HG02610 (cell line): ENCODE measurements at regions not wholly inside any gene's neighbourhood (a gene's known extent, or its start where the extent isn't known, plus 50 kb on each side); places are given as distances from the start of the nearest gene placed in this dataset.

ENCODE experiments used
- ATAC-seq: cut with Tn5 transposase; IDR thresholded peaks from one replicate; pipeline ENCODE4 v1.9.1; 2021; ENCODE audit warnings: mild to moderate bottlenecking, moderate library complexity; ENCODE audit not compliant: unreplicated experiment

DNA sequence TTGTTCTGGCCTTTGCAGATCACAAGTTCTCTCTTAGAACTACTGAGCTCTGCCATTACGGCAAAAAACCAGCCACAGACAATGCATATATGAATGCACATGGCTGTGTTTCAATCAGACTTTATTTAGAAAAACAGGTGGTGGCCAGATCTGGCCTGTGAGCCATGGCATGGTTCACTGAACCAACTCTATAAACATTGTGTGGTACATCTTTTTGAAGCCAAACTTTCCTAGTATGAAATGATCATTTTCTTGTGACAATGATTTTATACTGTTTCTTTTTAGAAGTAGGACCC, 65.9 kb upstream of the AMZ2 start:
- no peak for ATAC-seq

DNA sequence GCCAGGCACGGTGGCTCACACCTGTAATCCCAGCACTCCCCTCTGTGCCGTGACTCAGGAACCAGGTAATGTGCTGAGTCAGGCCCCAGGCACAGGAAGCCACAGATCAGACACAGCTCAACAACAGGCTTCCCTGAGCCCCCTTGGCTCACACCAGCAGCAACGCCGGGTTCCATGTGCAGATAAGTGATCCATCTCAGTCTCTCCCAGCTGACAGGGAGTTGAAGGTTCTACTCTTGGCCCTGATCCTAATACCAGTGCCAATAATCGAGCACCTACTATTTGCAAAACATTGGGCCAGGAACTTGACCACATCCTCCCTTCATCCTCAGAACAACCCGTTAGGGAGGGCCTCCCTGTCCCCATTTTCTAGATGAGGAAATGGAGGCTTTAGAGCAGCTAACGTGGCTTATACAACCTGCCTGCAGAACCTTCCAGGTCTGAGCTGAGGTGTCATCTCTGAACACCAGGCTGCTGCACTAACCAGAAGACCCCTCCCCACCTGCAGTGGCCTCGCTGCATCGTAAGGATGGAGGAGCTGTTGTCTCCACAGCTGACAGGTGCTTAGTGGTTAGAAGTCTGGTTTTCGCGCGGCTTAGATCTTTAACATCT, 64.8 kb upstream of the AMZ2 start:
- no peak for ATAC-seq

DNA sequence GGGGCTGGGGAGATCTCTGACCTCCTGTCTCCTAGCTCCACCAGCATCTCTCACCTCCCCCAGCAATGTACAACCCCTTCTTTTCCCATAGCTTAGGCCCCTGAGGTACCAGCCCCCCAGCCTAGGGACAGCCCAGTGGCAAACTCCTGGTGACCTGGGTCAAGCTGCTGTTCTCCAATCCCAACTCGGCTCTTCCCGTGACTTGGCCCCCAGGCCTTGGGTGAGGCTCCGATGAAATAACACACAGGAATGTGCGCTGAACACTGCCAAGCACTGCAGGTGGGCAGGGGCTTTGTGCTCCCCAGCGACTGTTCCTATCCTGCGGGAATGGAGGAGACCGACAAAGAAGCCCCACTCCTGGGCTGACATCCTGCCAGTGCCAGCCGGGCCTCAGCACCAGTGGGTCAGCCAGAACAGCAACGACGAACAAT, 63.7 kb upstream of the AMZ2 start:
- ATAC-seq: no peak

DNA sequence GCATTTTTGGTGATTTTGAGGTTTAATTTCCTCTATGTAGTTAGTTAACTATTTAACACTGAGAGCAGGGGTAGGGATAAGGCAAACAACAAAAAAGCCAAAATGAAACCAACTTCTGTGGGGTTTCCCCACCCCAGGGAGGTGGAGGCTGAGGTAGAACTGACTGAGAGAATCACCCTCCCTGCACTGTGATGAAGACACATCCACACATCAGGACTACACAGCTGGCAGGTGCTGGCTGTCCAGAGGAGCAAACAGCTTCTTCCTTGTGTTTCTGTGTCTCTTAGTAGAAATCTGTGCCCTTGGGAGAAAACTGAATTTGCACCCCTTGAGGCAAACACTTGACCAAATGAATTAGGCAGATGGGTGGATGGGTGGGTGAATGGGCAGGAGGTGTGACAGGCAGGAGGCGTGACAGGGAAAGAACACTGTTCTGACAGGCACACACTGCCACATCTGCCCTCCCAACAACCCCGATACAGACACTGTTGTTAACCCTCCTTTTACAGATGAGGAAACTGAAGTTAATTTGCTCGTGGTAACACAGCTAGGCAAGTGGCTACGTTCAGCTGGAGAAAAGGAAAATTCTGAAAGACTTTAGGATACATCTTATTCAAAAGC, 62.9 kb upstream of the AMZ2 start:
- peak; percentile 71 for ATAC-seq

DNA sequence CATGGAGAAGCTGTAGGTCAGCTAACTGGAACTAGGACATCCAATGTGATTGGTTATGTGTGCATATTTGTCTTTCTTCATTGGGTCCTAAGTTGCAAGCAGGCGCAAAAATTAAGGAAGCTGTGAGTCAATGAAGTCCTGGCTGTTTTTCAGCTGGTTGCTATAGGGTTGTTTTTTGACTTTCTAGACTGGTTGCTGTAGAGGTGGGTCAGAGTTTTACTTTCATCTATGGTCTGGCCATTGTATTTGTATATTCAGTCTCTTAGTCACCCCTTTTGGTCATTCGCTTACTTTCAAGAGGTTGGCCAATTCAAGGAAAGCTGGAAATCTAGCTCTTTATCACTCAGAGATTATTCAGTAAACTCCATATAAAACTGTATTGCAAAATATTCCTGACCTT, 62.0 kb upstream of the AMZ2 start:
- no peak for ATAC-seq

DNA sequence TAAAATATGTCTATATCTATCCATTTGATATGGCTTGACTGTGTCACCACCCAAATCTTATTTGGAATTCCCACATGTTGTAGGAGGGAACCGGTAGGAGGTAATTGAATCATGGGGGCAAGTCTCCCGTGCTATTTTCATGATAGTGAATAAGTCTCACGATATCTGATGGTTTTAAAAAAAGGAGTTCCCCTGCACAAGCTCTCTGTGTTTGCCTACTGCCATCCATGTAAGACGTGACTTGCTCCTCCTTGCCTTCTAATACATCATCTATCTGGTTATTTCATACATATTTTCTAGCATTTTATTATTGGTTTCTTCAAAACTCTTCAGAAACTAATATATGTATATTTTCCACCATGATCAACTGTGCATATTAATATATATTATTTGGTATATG, 57.3 kb upstream of the AMZ2 start:
- ATAC-seq: no peak

DNA sequence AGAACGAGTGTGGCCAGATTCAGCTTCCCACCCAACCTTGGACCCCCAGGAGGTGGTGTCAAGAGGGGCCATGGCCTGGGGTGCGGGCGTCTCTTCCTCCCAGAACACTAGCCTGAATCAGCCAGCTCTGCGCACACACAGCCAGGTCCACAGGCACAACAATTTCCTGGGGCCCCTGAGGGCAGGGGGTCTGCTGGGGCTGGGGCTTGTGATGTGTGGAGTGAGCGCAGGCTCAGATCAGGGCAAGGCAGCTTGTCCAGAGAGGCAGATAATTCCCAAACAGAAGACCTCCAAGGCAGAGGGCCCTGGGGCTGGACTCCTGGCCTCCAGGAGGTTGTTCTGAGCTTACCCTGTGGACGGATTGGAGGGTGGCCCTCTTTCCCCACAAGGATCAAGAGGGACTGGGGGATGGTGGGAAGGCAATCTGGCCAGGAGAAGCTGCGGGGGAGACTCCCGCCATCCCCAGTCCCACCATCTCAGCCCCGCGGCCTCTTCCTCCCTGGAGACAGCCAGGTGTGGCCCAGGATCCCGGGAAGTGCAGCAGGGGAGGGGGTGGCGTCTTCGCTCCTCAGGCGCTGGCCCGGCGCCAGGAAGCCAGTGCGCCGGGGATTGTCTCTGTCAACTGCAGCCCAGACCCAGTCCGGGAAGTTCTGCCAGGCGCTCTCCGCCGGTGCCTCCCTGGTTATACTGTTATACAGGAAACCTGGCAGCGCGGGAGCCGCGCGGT, 52.0 kb upstream of the AMZ2 start:
- no peak for ATAC-seq

DNA sequence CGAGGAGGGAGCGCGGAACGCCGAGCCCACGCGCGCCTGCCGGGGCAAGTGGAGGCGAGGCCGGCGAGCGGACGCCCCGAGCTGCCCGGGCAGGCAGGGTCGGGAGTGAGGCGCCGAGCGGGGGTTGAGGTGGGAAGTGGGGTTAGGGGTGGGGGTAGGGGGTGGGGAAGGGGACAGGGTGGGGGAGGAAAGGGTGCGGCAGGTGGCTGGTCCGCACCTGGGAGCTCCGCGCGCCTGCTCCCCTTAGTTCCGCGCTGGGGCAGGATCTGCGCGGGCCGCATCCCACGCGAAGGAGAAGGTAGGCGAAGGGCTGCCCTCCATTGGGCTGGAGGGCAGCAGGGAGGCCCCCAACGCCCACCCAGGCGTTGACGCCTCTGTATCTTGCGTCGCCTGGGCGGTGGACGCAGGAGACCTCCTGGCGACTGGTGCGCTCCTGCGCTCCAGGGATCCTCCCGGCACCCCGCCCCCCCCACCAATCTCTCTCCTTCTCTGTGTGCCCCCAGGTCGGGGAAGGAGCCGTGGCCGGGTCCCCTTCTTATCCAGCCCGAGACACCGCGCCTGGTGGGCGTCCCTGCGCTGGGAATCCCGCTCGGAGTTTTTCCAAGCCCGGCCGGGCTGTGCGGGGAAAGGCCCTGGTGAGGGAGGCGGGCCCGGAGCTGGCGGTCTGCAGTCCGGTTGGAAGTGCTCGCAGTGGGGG, 51.3 kb upstream of the AMZ2 start:
- no peak for ATAC-seq

DNA sequence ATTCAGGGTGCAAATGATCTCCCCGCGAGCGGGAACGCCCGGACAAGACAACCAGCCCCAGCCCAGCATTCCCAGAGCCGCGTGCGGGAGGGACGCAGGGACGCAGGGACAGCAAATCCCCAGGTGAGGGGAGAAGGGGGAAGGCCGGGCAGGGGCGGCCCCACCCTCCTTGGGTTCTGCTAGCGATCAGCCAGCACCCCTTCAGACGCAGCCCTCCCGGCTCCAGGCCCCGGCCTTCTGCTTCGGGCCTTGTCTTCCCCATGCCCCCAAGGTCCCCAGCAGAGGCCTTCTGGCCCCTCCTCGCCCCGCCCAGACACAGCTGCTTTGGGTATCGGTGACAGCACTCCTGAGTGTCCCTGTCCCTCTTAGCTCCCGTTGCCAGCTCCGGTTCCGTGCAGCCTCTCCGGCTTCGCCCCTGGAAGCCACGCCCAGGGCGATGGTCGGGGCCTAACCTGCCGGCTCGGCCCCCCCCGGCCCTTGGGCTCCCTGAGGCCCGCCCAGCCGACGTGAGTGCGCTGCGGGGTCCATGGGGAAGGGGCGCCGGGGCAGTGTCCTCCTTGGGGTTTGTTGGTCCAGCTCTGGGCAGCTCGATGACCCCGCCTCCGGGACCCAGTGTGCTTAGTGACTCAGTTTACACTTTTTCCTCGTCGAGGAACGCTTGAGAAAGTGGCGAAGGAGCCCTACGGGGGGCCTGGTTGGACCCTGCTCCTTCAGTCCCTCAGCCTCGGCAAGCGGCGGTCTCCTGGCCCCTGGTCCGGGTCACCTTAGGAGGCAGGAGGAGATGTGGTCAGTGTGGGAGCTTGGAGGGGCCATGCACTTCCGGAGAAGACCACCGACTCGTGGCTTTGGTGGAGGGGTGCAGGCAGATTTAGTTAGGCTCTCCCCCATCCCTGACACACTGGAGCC, 50.5 kb upstream of the AMZ2 start:
- no peak for ATAC-seq

DNA sequence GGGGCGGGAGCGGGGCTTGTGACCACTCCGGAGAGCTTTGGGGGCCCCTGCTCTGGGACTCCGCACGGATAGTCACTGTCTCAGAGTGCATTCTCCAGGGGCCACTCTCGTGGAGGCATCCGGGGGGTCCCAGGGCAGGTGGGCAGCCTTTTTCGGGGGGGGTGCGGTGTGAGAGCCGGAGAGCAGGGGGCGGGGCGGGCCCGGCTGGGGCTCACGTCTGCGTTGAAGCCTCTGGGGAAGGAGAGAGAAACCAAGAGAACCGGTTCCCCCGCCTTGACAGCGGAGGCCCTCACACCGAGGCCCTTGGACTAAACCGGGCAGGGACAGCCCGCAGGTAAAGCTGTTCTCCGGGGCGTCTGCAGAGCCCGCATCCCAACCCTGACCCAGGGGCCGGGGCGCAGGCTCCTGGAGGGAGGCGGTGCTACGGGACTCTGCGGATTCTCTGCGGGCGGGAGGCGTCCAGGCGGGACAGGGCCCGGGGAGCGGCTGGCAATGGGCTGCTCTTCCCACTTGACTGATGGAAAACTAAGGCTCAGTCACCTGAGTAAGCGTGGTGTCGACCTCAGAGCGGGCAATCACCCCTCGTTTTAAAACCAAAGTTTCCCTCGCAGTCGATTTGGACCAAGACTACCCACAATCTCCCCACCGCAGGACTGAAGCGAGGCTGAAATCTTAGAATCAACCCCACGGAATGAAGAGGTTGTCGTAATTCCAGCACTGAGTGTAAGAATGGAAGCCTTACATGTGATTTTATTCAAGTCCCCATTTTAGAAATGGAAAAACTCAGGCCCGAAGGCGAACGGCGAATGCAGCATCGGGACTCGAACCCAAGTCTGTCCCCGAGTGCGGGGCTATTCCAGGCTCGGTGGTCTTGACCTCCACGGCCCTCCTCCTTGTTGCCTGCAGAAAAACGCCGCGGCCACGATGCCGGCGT, 49.6 kb upstream of the AMZ2 start:
- ATAC-seq: no peak
